Loucy (cell line): ENCODE measurements at regions not wholly inside any gene's neighbourhood (a gene's known extent, or its start where the extent isn't known, plus 50 kb on each side); places are given as distances from the start of the nearest gene placed in this dataset.

Source experiments
- CTCF ChIP-seq: fragments of 200-600 bp; sonication (generic); conservative IDR thresholded peaks from 2 replicates; pipeline ENCODE4 v1.5.1; 2014; ENCODE audit warnings: mild to moderate bottlenecking, antibody characterized with exemption, low read length
- EZH2phosphoT487 ChIP-seq: fragments of 200-600 bp; IDR thresholded peaks from 2 replicates; pipeline ENCODE4 v1.6.1; 2018; ENCODE audit warnings: antibody characterized with exemption, mild to moderate bottlenecking, moderate library complexity, borderline replicate concordance

GRCh38 chrX:82816562-82816961 lies 691.5 kb upstream of the POU3F4 start:
- TF ChIP-seq CTCF (no peak), EZH2phosphoT487 (no peak)
